Liver (tissue), 8 donors: ENCODE measurements at regions not wholly inside any gene's neighbourhood (a gene's known extent, or its start where the extent isn't known, plus 50 kb on each side); places are given as distances from the start of the nearest gene placed in this dataset.

Experiments used
- DNase-seq: peaks from one replicate; pipeline ENCODE4 v3.0.0-alpha.2; 2017; ENCODE audit warnings: low spot score
- H3K27ac ChIP-seq, 2 donors: one replicate each; pipeline ENCODE4 v1.7.0; 2013; ENCODE audit warnings: inconsistent platforms in 2 of 2, low read length in 2 of 2, control low read depth in 1 of 2, low read depth in 1 of 2, mild to moderate bottlenecking in 1 of 2
- H3K27me3 ChIP-seq, 4 donors: one replicate each; pipeline versions ENCODE4 v1.6.1 to v1.7.0; 2013; ENCODE audit warnings: low read length in 3 of 4, inconsistent platforms in 1 of 4, mild to moderate bottlenecking in 1 of 4, moderate library complexity in 1 of 4; ENCODE audit not compliant: control insufficient read depth in 4 of 4, insufficient read depth in 4 of 4
- H3K36me3 ChIP-seq, 4 donors: one replicate each; pipeline versions ENCODE4 v1.6.1 to v1.7.0; 2013; ENCODE audit warnings: low read length in 3 of 4, mild to moderate bottlenecking in 3 of 4, low read depth in 1 of 4, moderate library complexity in 1 of 4; ENCODE audit not compliant: control insufficient read depth in 4 of 4, insufficient read depth in 3 of 4
- H3K4me1 ChIP-seq, 4 donors: one replicate each; pipeline versions ENCODE4 v1.6.1 to v1.7.0; 2013; ENCODE audit warnings: low read length in 3 of 4, mild to moderate bottlenecking in 3 of 4, moderate library complexity in 1 of 4; ENCODE audit not compliant: control insufficient read depth in 4 of 4, insufficient read depth in 4 of 4
- H3K4me3 ChIP-seq, 3 donors: one replicate each; pipeline versions ENCODE4 v1.6.1 to v1.7.0; 2013; ENCODE audit warnings: low read length in 3 of 3, control low read depth in 1 of 3, low read depth in 1 of 3, mild to moderate bottlenecking in 1 of 3
- H3K9ac ChIP-seq, 2 donors: one replicate each; pipeline ENCODE4 v1.7.0; 2013; ENCODE audit warnings: low read length in 2 of 2, mild to moderate bottlenecking in 2 of 2, moderate library complexity in 2 of 2, control low read depth in 1 of 2, low read depth in 1 of 2
- H3K9me3 ChIP-seq, 4 donors: one replicate each; pipeline versions ENCODE4 v1.6.1 to v1.7.0; 2013; ENCODE audit warnings: low read length in 3 of 4; ENCODE audit not compliant: control insufficient read depth in 4 of 4
- CTCF ChIP-seq: fragments of 150-350 bp; IDR thresholded peaks from 2 replicates; pipeline ENCODE4 v1.5.1; 2017; ENCODE audit warnings: improper control_type of control experiment, low read depth, low read length; ENCODE audit not compliant: missing input control
- EGR1 ChIP-seq, 2 donors: IDR thresholded peaks; 2 replicates each; pipeline ENCODE4 v1.6.1; 2016 to 2018; ENCODE audit warnings: antibody characterized with exemption in 2 of 2, low read depth in 2 of 2
- FOXA1 ChIP-seq: IDR thresholded peaks from 2 replicates; pipeline ENCODE4 v1.6.1; 2016; ENCODE audit warnings: antibody characterized with exemption
- FOXA2 ChIP-seq: IDR thresholded peaks from 2 replicates; pipeline ENCODE4 v1.6.1; 2016; ENCODE audit warnings: antibody characterized with exemption
- HNF4G ChIP-seq: IDR thresholded peaks from 2 replicates; pipeline ENCODE4 v1.6.1; 2016; ENCODE audit warnings: antibody characterized with exemption
- JUND ChIP-seq, 2 donors: IDR thresholded peaks; 2 replicates each; pipeline ENCODE4 v1.6.1; 2016; ENCODE audit warnings: antibody characterized with exemption in 2 of 2
- YY1 ChIP-seq: IDR thresholded peaks from 2 replicates; pipeline ENCODE4 v1.6.1; 2016; ENCODE audit warnings: antibody characterized with exemption, mild to moderate bottlenecking
- WGBS: extraction: QIAGEN DNeasy Blood & Tissue Kit; methylation state at CpG from one replicate; pipeline ENCODE4 v1.1.7; 2013; 5-methylcytosine and 5-hydroxymethylcytosine counted together
- TF ChIP-seq, protein P1 (sequence below): IDR thresholded peaks from 2 replicates; pipeline ENCODE4 v1.6.1; 2016; ENCODE audit warnings: antibody characterized with exemption, mild to moderate bottlenecking
- donor health status: healthy.
- donor health status: healthy.
- donor health status: healthy.
- donor health status: healthy.
- donor health status: healthy.

- no peak overlapping the region for H3K4me3 ChIP-seq
- DNase-seq = no peak
- no peaks in the 10 kb centered on the region for H3K36me3 ChIP-seq
- no peak for TF ChIP-seq JUND (IDR thresholded peaks at IDR 0.05)
- no peak for TF ChIP-seq CTCF
- no peak overlapping the region for H3K9ac ChIP-seq
- no peak overlapping the region for H3K27ac ChIP-seq
- peaks cover 0 to 12% (median under 1%) of the 10 kb centered on the region in 4 donors for H3K27me3 ChIP-seq
- no peaks in the 10 kb centered on the region for H3K9me3 ChIP-seq
- 51% methylated on average over 5 of the region's 5 CpGs for WGBS
- no peaks in the 10 kb centered on the region for H3K4me1 ChIP-seq
Observed at GRCh38 chr13:112124141-112124540, 57.2 kb downstream of the SOX1 start.

- Histone ChIP-seq H3K4me1 (no peaks in the 10 kb centered on the region), H3K27me3 (peaks cover 0 to 10% (median under 1%) of the 10 kb centered on the region in 4 donors)
- no peak for DNase-seq
Observed at GRCh38 chr13:112127564-112128330, 60.8 kb downstream of the SOX1 start.

More at GRCh38 chr13:112127564-112128330, 60.8 kb downstream of the SOX1 start:
- 76% methylated on average over 15 of the region's 15 CpGs for WGBS
- Histone ChIP-seq H3K36me3 (no peaks in the 10 kb centered on the region), H3K9me3 (no peaks in the 10 kb centered on the region), H3K9ac (no peak overlapping the region), H3K4me3 (no peak overlapping the region), H3K27ac (no peak overlapping the region)
- TF ChIP-seq HNF4G (no peak), FOXA2 (no peak), CTCF (no peak), YY1 (no peak), JUND (IDR thresholded peaks at IDR 0.05) (no peak), EGR1 (IDR thresholded peaks at IDR 0.05; ENCODE audit: low read depth in 2 of 2) (no peak), FOXA1 (no peak)
- TF ChIP-seq, protein P1, sequence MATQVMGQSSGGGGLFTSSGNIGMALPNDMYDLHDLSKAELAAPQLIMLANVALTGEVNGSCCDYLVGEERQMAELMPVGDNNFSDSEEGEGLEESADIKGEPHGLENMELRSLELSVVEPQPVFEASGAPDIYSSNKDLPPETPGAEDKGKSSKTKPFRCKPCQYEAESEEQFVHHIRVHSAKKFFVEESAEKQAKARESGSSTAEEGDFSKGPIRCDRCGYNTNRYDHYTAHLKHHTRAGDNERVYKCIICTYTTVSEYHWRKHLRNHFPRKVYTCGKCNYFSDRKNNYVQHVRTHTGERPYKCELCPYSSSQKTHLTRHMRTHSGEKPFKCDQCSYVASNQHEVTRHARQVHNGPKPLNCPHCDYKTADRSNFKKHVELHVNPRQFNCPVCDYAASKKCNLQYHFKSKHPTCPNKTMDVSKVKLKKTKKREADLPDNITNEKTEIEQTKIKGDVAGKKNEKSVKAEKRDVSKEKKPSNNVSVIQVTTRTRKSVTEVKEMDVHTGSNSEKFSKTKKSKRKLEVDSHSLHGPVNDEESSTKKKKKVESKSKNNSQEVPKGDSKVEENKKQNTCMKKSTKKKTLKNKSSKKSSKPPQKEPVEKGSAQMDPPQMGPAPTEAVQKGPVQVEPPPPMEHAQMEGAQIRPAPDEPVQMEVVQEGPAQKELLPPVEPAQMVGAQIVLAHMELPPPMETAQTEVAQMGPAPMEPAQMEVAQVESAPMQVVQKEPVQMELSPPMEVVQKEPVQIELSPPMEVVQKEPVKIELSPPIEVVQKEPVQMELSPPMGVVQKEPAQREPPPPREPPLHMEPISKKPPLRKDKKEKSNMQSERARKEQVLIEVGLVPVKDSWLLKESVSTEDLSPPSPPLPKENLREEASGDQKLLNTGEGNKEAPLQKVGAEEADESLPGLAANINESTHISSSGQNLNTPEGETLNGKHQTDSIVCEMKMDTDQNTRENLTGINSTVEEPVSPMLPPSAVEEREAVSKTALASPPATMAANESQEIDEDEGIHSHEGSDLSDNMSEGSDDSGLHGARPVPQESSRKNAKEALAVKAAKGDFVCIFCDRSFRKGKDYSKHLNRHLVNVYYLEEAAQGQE = no peak
